ENCODE measurements at regions not wholly inside any gene's neighbourhood (a gene's known extent, or its start where the extent isn't known, plus 50 kb on each side); places are given as distances from the start of the nearest gene placed in this dataset.

- TF ChIP-seq CTCF (IDR thresholded peaks at IDR 0.05; ENCODE audit: insufficient read depth, low read length, poor library complexity, severe bottlenecking) = no peak
- TF ChIP-seq EZH2phosphoT487 (conservative IDR thresholded peaks at IDR 0.05; ENCODE audit: low read length) = no peak
Measured at GRCh38 chr4:81355136-81355535, 116.6 kb downstream of the RASGEF1B start.
